GM18498 (cell line): ENCODE measurements at regions not wholly inside any gene's neighbourhood (a gene's known extent, or its start where the extent isn't known, plus 50 kb on each side); places are given as distances from the start of the nearest gene placed in this dataset.

Experiments
- ATAC-seq: cut with Tn5 transposase; IDR thresholded peaks from one replicate; pipeline ENCODE4 v1.9.1; 2021; ENCODE audit warnings: mild to moderate bottlenecking, moderate library complexity; ENCODE audit not compliant: unreplicated experiment

DNA sequence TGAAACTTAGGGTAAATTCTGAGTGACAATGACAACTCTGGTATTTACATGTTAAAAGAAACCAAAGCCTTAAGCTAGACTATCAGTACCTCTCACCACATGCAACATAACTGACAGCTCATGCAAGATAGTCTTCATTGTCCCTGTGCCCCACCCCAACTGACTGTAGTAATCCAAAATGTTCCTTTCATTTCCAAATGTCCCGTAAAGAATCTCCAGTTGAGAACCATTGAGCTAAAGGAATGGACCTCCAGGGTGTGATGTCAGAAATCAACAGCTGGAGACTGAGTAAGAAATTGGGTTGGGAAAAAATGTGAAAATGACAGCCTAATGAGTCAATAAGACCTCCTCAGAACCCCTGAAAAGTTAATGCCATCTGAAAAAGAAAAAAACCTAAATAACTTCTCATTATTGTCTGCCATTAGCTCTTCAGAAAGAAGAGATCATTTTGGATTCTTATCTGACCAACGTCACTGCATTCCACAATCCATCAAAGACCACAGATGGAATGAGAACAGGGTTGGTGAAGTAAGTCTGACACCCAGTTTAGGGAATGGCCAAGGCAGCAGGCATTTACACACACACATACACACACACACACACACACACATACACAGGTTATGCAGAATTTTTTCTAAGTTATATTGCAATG is 51.7 kb upstream of the ACVR2A start:
- no peak for ATAC-seq

DNA sequence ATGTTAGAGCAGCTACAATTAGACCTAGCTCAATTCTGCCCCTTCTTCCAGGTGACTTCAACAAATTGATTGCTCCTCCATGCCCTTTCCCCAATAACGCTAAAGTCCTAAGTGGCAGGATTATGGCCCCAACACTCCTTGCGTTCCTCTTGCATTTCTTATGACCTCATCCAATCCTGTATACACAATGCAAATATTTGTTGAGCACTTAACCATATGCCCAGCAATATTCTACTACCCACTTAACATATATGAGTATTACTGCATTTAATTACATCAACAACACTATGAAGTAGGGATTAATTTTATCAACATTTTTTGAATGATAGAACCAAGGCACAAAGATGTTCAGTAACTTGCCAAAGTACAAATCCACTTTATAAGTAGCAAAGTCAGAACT is 54.2 kb upstream of the ACVR2A start:
- no peak for ATAC-seq

DNA sequence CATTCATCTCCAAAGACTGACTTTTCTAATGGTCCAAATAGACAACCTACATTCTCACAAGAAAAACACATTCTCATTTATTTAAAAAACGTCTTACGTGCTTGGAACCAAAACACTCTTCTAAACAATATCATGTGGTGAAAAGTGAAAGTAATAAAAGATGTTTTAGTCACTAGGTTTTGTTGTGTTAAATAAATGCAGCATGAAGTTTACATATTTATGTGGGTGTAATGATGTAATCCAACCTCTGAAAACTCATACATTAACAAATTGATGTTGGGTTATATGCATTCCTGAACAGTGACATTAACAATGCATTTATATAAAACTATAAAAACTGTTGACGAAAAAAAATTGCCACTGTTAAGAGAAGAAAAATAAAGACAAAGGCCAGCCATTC is 55.1 kb upstream of the ACVR2A start:
- no peak for ATAC-seq

DNA sequence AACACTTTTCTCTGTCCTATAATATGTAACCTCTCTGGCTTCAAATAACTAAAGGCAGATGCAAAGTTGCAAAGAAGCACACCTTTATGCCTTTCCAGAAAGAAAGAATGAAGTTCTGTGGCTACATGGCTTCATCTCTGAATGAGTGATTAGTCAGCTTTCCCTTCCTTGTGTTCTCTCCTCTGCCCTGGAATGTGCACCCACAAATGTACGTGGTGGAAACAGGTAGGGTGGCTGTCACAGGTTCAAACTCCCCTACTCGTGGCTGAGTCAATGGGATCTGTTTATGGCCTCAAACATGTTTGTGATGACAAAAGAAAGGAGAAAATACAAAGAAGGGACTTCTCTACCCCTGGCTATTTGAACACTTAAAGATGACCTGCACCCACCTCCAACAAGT is 55.5 kb upstream of the ACVR2A start:
- no peak for ATAC-seq

DNA sequence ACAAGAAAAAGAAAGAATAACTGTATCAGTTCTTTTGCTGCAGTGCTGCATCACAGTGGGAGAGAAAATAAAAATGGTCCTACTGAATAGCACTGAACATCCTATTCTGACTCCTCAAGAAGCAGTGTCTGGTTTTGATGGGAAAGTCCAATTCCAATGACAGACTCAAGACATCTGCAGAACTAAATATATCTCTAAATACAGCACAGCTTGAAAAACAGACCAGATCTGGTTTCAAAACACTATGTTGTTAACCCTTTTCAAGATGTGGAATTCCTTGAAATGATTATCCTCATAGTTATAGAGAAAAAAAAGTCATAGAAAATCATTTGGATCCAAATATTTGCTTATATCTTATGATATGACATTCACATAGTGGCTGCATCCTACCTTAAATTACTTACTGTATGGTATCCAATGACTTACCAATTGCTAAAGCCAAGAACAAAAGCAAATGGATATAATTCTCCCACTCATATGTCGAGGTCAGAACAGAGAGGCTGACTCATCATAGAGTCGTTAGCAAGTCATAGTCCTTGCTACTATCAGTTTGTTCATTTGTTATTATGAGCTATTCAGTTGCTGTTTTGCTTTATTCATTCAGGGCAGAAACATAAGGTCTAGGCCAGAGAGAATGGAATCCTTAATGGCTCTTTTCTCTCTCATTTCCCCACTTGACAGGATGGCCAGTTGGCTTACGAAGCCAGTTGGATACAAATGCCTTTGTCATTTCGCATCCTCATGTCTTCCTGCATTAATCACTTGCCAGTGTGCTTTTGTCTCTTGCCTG is 62.5 kb upstream of the ACVR2A start:
- no peak for ATAC-seq

DNA sequence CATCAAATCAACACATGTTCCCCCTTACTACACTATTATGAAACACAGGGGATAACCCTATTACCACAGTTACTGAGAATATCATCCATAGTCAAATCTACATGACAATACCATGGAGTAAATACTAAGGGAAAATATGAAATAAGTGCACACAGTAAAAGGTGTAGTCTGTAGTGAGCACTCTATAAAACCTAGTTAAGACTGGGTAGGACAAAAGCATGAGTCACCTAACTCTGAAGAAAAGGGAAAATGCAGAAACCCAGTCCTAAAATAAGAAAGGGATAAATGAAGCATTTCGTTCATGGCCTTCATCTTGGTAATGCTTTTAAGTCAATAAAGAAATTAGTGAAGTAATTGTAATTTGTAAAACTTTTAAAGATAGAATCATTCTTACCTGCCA is 65.4 kb upstream of the ACVR2A start:
- ATAC-seq, result no peak

DNA sequence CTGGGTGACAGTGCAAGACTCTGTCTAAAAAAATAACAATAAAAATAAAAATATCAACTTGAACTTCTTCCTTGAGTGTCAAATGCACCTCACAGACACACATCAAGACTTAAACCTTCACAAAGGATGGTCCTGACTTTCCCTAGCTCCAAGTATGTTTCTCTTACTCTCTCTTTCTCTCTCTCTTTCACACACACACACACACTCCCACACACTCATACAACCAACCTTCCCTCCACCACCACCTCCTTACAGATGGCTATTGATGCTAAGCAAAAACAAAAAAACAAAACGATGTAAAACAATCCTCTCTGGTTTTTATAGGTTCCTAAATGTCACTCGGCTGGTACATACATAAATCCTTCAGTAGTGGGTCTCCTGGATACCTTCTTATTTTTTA is 67.4 kb upstream of the ACVR2A start:
- no peak for ATAC-seq

DNA sequence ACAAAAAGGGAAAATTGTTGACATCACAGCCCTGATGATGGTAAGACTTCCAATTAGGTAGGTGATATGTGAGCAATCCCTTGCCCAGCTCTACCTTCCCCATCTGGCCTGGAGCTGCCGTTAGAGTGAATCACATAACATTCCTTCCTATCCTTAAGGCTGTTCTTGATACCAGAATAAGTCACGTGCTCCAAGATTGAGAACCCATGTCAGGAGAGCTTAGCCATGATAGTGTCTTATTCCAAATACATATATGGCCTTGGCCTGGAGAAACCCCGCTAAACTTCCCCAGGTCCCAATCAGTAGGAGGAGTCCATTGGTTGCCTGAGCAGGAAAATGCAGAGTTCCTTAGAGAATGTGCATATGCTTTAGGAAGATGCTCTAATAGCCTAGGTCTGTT is 70.0 kb upstream of the ACVR2A start:
- no peak for ATAC-seq

DNA sequence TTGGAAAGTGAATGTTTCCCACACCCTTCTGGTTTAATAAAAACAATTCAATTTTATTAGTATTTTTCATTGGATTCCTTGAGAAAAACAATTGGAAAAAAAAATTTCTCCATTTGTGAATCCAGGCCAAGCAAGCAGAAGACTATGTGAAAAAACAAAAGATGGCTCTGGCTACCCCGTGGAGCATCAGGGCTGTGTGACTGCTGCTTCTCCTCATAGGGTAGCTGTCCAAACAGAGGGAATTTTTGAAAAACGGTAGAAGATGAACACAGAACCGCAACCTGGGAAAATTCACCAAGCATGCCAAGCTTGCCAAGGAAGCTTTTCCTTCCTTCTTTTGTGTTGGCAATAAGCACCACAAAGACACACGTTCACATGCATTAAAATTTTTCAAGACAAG is 71.3 kb upstream of the ACVR2A start:
- no peak for ATAC-seq

DNA sequence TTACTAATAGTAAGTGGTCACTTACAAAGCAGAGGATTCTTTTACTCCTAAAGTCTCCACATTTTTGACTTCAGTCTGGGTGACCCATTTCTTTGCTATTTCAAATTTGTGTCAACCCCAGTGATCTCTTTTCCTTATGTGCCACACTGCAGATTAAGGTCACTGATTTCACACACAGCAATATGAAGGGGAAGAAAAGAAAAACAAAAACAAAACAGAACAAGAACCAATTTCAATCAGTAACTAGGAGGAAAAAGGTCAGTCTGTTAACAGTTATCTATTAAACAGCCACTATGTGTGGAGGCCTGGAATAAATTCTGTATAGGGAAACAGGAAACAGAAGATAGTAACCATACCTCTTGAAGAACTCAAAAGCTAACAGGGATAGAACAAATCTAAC is 72.0 kb upstream of the ACVR2A start:
- ATAC-seq, result no peak

DNA sequence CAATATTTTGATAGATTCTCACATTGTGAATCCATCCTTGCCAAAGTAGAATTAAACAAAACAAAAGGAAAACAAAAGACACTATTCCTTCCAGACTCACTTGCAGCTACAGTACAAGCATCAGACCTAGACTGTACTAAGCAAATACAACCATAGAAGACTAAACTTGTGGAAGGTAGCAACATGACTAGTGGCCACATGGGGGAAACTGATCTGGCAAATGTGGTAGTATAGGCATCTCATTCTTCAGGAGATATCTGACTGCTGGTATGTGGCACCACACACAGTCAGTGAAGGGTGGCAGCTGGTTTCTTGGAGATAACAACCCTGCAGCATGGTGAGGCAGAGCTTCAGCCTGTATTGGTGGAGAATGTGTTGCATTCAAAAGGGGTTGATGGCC is 81.0 kb upstream of the ACVR2A start:
- no peak for ATAC-seq

DNA sequence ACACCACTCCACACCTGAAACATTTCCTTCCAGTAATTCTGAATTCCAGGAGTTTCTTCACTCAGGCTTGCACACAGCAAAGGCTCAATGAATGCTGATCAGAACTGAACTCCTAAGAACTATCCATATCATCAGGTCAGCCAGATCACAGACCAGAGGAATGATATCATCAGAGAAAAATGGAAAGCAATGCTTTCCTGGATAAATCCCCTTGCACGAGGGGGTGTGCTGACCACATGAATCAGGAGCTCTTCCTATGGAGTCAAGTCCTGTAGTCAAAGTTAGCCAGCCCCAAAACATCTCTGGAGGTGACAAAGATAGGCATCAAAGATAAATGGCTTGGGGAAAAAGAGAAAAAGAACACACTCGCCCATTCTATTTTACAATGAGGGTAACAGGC is 83.8 kb upstream of the ACVR2A start:
- no peak for ATAC-seq

DNA sequence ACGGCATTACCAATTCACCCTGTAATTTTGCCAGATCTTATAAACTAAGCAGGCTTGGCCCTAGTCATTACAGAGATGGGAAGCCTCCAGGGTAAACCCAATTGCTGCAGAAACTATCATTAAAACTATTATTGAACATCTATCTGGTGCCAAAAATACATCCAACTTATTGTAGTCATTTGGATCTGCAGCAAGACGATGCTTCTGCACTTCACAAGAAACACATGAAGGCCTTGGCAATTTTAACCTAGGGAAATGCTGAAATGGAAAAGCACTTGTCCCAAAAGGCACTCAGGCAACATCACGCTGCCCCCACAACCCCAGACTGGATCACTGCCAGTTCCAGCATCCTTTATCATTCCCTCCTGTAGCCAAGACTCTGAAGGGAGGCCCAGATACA is 85.3 kb upstream of the ACVR2A start:
- ATAC-seq, result no peak

DNA sequence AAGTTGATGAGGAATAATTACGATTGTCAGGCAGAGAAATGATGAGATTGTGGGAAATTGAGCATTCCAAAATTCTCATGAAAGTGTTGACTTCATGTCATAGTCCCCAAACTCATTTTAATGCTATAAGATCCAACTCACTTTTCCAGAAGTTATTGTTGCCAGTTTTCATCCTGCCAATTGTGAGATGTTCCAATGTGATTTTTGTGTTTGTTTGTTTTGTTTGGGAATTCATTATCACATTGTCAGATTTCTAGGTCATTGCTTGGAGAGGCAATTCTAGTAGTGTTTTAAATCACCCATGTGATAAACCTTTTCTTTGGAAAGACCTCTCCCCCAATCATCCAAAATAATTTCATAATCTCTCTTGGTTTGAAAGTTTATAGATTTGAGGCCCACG is 86.0 kb upstream of the ACVR2A start:
- ATAC-seq, result no peak

DNA sequence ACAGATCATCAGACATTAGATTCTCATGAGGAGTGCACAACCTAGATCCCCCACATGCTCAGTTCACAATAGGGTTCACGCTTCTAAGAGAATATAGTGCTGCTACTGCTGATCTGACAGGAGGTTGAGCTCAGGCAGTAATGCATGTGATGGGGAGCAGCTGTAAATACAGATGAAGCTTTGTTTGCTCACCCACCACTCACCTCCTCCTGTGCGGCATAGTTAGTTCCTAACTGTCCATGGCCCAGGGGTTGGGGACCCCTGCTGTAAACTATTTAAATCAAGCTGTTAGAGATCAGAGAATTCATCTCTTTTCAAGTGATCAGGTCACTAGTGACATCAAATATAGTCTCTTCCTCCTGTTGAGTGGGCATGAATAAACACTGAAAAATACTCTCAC is 88.8 kb upstream of the ACVR2A start:
- ATAC-seq, result no peak

DNA sequence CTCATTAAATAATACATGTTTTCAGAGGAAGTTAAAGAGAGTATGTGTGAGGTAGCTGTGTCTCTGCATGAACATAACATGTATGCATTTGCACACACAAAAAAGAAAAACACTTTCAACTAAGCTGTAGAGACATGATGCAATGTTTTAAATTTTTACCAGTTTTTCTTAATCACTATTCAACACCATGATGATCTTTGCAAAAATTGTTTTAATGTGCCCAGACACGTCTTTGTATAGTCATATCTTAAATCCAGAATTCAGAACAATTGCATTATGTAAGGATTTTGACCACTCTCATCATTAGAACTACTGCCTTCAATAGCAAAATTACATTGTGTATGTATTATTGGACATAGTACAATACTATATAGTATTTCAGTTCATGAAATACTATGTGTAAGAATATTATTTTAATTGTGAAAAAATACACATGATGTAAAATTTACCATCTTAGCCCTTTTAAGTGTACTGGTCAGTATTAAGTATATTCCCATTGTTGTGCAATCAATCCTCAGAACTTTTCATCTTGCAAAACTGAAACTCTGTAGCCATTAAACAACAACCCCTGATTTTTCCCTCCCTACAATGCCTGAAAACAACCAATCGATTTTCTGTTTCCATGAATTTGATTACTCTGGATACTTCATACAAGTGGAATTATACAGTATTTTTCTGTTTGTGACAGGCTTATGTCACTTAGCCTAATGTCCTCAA is 104.5 kb upstream of the ACVR2A start:
- ATAC-seq, result no peak

DNA sequence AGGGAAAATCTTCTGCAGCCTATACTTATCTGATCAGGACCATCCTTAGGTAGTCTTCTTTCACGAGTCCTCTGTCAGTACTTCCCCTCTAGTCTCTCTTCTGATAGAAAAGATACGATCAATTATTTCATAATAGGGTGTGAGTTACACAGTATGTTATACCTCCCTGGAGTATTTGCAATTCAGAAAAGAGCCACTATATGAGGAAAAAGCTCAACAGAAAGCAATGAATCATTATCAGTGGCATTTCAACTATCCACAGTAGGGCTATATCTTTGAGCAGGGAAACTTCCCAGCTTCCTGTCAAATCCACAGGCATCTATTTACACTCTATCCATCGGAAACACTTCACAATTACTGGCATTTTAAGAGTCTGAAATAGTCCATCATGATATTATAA is 105.3 kb upstream of the ACVR2A start:
- no peak for ATAC-seq

DNA sequence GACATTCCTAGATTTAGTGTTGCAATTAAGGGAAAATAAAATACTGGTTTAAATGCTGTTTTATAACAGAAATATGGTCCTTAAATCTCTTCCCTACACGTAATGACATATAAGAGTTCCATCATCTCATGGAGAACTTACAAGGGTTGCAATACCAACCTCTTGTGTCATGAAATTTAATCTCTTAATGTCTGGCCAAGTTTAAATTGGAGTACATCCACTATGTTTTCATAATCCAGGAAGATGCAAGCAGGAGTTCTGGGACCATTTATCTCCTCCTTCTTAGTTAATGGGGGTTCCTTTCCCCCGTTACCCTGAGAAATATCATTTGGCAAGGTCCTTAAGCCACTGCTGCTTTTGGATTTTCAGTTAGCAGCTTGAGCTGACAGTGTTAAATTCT is 126.0 kb upstream of the ACVR2A start:
- no peak for ATAC-seq

DNA sequence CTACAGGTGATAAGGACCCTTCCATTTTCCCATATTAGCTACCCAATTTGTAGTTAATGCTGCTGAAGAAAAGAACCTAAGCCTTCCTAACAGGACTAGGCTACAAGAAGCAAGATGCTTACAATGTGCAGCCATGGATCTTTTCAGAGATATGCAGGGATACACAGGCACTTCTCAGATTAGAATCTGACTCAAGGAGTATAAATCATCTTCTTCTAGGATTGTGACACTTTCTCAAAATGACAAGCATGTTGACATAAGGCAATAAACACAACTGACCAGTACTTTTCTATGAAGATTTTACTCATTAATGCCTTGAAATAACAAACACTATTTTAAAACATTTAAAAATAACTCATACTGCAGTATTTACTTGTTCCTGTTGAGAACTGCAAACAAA is 127.9 kb upstream of the ACVR2A start:
- no peak for ATAC-seq

DNA sequence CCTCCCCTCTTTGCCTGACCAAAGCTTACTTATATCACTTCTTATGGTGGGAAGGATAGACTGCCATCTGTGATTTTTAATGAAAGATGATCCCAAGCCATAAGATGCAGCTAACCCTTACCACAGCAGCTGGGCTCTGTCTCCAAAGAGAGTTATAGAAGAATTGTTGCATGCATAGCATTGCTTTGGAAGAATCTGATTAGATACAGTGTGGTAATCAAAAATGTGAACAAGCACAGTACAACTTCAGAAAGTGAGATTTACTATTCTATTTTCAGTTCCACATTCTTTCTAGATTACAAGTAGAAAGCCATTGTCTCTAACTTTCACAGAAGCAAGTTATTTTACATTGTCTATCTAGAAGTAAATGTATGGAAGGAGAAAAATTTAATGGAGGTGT is 129.0 kb upstream of the ACVR2A start:
- peak; percentile 84 for ATAC-seq

DNA sequence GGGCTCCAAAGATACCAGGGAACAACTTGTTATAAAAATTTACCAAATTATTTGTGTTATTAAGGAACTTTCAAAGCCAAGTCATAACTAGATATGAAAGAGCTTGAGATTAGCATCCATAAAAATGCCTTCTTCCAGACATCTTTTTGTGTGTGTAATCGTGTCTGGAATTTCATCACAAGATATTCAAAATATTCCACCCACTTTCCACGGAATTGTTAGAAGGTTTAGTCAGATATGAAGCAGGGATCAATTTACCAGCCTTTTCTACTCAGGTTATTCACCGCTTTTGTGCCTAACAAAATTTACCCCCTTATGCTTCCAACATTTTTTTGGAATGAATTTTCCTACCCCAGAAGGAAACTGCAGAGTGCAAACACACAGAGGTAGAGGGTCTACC is 130.2 kb upstream of the ACVR2A start:
- no peak for ATAC-seq

DNA sequence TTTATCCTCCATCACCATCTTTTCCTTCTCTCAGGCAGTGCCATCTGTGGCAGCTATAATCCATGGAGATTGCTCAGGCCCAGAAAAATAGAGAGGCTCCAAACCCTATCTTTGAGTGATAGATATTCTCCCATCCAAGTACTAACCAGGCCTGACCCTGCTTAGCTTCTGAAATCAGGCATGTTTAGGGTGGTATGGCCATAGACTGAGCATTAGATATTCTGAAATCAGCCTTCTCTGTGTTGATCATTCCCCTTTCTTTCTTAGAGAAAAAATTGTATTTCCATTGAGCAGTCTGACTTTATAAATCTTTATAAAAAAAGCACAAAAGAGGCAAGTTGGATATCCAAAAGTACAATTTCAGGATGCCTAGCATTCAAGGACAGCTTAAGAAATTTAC is 131.5 kb upstream of the ACVR2A start:
- ATAC-seq, result no peak
